ENCODE measurements at regions not wholly inside any gene's neighbourhood (a gene's known extent, or its start where the extent isn't known, plus 50 kb on each side); places are given as distances from the start of the nearest gene placed in this dataset.

DNA sequence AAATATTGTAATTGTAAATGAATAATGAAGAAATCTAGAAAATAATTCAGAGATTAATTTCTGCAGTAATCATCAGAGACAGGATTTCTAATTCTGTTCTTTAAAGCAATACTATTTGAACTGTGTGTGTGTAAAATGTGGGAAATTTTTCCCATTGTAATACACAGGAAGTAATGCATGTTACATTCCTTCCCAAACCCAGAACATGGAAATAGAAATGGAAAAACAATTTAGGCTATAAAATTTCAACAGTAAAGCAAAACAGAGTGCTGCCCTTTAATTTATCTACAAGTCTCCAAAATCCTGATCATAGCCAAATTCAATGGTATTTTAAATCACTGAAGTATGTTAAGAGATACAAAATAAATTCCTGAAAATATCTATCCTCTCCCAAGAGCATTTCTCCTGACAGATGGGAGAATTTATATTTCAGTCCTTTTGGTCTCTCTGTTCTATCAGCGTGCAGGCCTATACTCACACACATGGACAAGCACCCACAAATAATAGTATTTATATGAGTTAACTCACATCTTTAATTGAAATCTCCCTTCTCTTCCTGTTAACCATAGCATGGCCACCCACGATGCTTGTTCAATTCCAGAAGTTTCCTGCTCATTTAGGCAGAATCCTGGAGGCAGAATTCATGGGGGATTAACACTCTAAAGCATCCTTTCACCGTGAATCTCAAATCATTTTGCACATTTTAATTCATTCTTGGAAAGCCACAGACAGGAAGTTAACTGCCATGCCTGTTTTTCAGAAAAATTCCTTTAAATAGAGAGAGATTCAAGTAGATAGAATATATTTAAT lies 1465.4 kb upstream of the FLRT2 start:
- intact Hi-C loops (cut with DNase I), result no loop called here
- Histone ChIP-seq H3K9ac (ENCODE audit: low read depth in 2 of 2, low read length in 2 of 2) (no peak overlapping the region), H3K4me1 (no peaks in the 10 kb centered on the region), H3K9me3 (no peaks in the 10 kb centered on the region), H3K4me3 (no peak overlapping the region), H3K27ac (no peak overlapping the region), H3K36me3 (no peaks in the 10 kb centered on the region), H3K27me3 (no peaks in the 10 kb centered on the region)
- TF ChIP-seq, protein P1, sequence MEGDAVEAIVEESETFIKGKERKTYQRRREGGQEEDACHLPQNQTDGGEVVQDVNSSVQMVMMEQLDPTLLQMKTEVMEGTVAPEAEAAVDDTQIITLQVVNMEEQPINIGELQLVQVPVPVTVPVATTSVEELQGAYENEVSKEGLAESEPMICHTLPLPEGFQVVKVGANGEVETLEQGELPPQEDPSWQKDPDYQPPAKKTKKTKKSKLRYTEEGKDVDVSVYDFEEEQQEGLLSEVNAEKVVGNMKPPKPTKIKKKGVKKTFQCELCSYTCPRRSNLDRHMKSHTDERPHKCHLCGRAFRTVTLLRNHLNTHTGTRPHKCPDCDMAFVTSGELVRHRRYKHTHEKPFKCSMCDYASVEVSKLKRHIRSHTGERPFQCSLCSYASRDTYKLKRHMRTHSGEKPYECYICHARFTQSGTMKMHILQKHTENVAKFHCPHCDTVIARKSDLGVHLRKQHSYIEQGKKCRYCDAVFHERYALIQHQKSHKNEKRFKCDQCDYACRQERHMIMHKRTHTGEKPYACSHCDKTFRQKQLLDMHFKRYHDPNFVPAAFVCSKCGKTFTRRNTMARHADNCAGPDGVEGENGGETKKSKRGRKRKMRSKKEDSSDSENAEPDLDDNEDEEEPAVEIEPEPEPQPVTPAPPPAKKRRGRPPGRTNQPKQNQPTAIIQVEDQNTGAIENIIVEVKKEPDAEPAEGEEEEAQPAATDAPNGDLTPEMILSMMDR (IDR thresholded peaks at IDR 0.05), result no peak
- no peak for DNase-seq

DNA sequence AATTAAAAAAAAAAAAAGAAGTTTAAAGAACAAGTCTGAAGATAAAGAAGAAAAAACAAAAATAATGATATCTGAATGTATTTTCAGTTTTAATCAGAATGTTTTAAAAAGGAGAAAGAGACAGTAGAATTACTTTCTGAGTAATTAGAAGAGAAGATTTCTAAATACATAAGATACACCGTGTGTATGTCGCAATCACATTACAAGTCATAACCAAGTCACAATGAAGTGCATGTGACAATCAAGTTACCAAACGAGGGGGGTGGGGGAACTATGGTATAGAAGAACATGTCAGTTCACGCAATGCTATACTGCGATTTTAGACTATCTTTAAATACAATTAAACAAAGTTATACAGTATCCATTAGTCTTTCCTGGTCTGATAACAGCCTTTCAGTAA lies 1464.1 kb upstream of the FLRT2 start:
- Histone ChIP-seq H3K27ac (no peak overlapping the region), H3K9me3 (no peaks in the 10 kb centered on the region), H3K4me3 (no peak overlapping the region), H3K27me3 (no peaks in the 10 kb centered on the region), H3K4me1 (no peaks in the 10 kb centered on the region), H3K9ac (ENCODE audit: low read depth in 2 of 2, low read length in 2 of 2) (no peak overlapping the region), H3K36me3 (no peaks in the 10 kb centered on the region)
- no peak for DNase-seq
- TF ChIP-seq, protein P1 (IDR thresholded peaks at IDR 0.05), result no peak
- intact Hi-C loops (cut with DNase I), result no loop called here

DNA sequence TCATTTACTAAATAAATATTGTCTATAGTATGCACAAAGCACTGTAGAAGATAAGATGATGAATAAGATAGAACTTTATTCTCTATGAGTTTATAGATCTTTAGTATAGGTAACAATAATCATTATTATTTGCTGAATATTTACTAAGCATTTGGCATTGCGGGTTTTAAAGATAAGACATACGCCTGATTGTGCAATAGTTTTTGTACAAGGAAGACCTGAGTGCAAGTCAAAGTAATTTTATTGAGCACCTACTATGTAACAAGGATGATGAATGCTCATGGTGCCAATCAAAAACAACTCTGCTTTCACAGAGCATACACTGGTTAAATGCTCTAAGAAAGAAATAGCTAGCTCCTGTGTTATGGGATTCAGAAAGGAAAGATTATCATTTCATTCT lies 1461.7 kb upstream of the FLRT2 start:
- Histone ChIP-seq H3K4me1 (no peaks in the 10 kb centered on the region), H3K36me3 (no peaks in the 10 kb centered on the region), H3K27me3 (no peaks in the 10 kb centered on the region), H3K9ac (ENCODE audit: low read depth in 2 of 2, low read length in 2 of 2) (no peak overlapping the region), H3K9me3 (no peaks in the 10 kb centered on the region), H3K27ac (no peak overlapping the region), H3K4me3 (no peak overlapping the region)
- intact Hi-C loops (cut with DNase I), result no loop called here
- DNase-seq, result no peak
- TF ChIP-seq, protein P1 (IDR thresholded peaks at IDR 0.05), result no peak

DNA sequence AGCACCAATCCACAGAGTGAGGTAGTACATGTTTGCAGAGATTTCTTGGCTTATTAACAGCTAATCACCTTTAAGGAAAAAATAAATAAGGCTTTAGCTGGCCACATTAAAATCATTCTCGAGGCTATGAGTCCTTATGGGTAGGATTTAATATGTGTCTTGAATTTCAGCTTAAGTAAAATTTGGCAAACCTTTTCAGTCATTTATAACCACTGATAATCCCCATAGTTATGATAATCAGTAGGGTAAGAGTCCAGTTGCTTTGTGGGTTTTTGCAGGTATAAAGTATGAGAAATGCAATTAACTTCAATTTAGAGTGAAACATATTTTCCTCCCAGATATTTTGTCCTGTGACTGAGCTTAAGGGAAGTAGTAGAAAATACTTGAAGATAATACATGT lies 1458.9 kb upstream of the FLRT2 start:
- no peaks in the 10 kb centered on the region for H3K4me1 ChIP-seq
- intact Hi-C loops (cut with DNase I), result no loop called here

DNA sequence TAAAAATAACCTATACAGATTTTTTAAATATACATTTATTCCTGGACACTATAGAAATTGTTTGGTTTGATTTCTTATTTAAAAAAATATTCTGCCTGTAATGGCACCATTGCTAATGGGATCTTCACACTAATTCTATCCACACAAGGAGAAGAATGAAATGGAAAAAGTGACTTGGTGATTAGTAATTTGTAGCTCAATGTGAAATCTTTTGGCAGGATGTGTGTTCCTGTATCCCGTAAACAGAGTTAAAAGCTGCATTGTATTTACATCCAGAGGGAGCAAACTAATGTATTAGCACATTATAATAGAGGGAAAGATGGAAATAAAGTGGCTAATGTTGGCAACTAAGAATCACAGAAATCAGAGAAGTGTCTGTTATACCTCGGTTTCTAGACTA lies 1455.3 kb upstream of the FLRT2 start:
- intact Hi-C loops (cut with DNase I), result no loop called here
- no peak overlapping the region for H3K4me3 ChIP-seq
- no peak for DNase-seq
- no peaks in the 10 kb centered on the region for H3K36me3 ChIP-seq
- no peak overlapping the region for H3K9ac ChIP-seq (ENCODE audit: low read depth in 2 of 2, low read length in 2 of 2)
- H3K9me3 ChIP-seq, result no peaks in the 10 kb centered on the region
- TF ChIP-seq, protein P1 (IDR thresholded peaks at IDR 0.05), result no peak
- no peaks in the 10 kb centered on the region for H3K4me1 ChIP-seq
- H3K27me3 ChIP-seq, result no peaks in the 10 kb centered on the region
- H3K27ac ChIP-seq, result no peak overlapping the region

More for the DNA sequence above, 1458.9 kb upstream of the FLRT2 start:
- H3K36me3 ChIP-seq, result no peaks in the 10 kb centered on the region
- no peak overlapping the region for H3K9ac ChIP-seq (ENCODE audit: low read depth in 2 of 2, low read length in 2 of 2)
- no peak overlapping the region for H3K4me3 ChIP-seq
- no peaks in the 10 kb centered on the region for H3K27me3 ChIP-seq
- DNase-seq, result no peak
- no peaks in the 10 kb centered on the region for H3K9me3 ChIP-seq
- TF ChIP-seq, protein P1 (IDR thresholded peaks at IDR 0.05), result no peak
- H3K27ac ChIP-seq, result no peak overlapping the region
